ENCODE measurements at regions not wholly inside any gene's neighbourhood (a gene's known extent, or its start where the extent isn't known, plus 50 kb on each side); places are given as distances from the start of the nearest gene placed in this dataset.

DNA sequence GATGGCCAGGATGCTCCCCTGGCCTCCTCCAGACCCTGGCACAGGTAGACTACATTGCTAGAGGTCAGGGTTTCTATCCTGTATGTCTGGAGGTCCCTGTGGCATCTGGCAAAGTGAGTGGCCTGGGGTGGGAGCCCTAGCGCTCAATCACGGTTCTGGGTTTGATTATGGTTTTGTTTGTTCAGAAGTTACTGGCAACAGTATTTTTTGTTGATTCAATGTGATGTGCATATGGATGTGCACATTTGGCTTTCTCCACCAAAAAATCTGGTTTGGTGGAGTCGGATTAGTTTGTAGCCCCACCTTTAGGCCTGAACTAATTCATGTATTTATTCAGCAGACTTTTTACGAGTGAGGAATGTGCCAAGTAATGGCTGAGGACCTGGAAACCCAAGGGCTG, 109.7 kb downstream of the VEGFA start:
- ChIA-PET RAD21 (ENCODE audit: low non-redundant PET in 1 of 2, low total read pairs in 2 of 2, uncharacterized antibody in 2 of 2, unreplicated experiment in 2 of 2) (no interaction called here), CTCF (no interaction called here), POLR2A (no interaction called here)
- no peak overlapping the region for H3K9ac ChIP-seq (ENCODE audit: low read length)
- BruUV-seq (replicated peaks) = no TSS peak
- no peak for DNase-seq (ENCODE audit: low read depth, low spot score)
- H3K4me3 ChIP-seq (replicated peaks in 1 of 2; ENCODE audit: low read depth in 1 of 2, low read length in 2 of 2) = no peak overlapping the region
- H3K4me1 ChIP-seq (ENCODE audit: control insufficient read depth in 1 of 2, insufficient read depth in 2 of 2, low read length in 2 of 2) = no peaks in the 10 kb centered on the region
- no peaks in the 10 kb centered on the region for H3K9me3 ChIP-seq (ENCODE audit: control insufficient read depth in 1 of 2, insufficient read depth in 1 of 2, low read depth in 1 of 2, low read length in 2 of 2)
- no peaks in the 10 kb centered on the region for H4K20me1 ChIP-seq (ENCODE audit: insufficient read depth)
- H3K27ac ChIP-seq (ENCODE audit: low read depth, low read length) = no peak overlapping the region
- TF ChIP-seq POLR2AphosphoS5 (IDR thresholded peaks at IDR 0.05; ENCODE audit: low read depth, low read length) (no peak), POLR2A (IDR thresholded peaks at IDR 0.05; ENCODE audit: borderline replicate concordance, extremely low read depth, insufficient read depth, insufficient read length) (no peak), FOSL1 (IDR thresholded peaks at IDR 0.05; ENCODE audit: low read depth) (no peak), EZH2phosphoT487 (IDR thresholded peaks at IDR 0.05; ENCODE audit: borderline replicate concordance) (no peak), ZFX (IDR thresholded peaks at IDR 0.05) (no peak), SIN3A (IDR thresholded peaks at IDR 0.05; ENCODE audit: low read depth) (no peak), EZH2 (IDR thresholded peaks at IDR 0.05) (no peak)
- TF ChIP-seq, protein P1, sequence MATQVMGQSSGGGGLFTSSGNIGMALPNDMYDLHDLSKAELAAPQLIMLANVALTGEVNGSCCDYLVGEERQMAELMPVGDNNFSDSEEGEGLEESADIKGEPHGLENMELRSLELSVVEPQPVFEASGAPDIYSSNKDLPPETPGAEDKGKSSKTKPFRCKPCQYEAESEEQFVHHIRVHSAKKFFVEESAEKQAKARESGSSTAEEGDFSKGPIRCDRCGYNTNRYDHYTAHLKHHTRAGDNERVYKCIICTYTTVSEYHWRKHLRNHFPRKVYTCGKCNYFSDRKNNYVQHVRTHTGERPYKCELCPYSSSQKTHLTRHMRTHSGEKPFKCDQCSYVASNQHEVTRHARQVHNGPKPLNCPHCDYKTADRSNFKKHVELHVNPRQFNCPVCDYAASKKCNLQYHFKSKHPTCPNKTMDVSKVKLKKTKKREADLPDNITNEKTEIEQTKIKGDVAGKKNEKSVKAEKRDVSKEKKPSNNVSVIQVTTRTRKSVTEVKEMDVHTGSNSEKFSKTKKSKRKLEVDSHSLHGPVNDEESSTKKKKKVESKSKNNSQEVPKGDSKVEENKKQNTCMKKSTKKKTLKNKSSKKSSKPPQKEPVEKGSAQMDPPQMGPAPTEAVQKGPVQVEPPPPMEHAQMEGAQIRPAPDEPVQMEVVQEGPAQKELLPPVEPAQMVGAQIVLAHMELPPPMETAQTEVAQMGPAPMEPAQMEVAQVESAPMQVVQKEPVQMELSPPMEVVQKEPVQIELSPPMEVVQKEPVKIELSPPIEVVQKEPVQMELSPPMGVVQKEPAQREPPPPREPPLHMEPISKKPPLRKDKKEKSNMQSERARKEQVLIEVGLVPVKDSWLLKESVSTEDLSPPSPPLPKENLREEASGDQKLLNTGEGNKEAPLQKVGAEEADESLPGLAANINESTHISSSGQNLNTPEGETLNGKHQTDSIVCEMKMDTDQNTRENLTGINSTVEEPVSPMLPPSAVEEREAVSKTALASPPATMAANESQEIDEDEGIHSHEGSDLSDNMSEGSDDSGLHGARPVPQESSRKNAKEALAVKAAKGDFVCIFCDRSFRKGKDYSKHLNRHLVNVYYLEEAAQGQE (IDR thresholded peaks at IDR 0.05; ENCODE audit: low read depth) = no peak
- TF ChIP-seq, protein P2, sequence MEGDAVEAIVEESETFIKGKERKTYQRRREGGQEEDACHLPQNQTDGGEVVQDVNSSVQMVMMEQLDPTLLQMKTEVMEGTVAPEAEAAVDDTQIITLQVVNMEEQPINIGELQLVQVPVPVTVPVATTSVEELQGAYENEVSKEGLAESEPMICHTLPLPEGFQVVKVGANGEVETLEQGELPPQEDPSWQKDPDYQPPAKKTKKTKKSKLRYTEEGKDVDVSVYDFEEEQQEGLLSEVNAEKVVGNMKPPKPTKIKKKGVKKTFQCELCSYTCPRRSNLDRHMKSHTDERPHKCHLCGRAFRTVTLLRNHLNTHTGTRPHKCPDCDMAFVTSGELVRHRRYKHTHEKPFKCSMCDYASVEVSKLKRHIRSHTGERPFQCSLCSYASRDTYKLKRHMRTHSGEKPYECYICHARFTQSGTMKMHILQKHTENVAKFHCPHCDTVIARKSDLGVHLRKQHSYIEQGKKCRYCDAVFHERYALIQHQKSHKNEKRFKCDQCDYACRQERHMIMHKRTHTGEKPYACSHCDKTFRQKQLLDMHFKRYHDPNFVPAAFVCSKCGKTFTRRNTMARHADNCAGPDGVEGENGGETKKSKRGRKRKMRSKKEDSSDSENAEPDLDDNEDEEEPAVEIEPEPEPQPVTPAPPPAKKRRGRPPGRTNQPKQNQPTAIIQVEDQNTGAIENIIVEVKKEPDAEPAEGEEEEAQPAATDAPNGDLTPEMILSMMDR (IDR thresholded peaks at IDR 0.05 in 2 of 3, conservative IDR thresholded peaks at IDR 0.05 in 1 of 3; ENCODE audit: borderline replicate concordance in 1 of 3, insufficient read depth in 1 of 3, low read depth in 2 of 3, low read length in 2 of 3) = no peak
- TF ChIP-seq, protein P3, sequence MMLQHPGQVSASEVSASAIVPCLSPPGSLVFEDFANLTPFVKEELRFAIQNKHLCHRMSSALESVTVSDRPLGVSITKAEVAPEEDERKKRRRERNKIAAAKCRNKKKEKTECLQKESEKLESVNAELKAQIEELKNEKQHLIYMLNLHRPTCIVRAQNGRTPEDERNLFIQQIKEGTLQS (IDR thresholded peaks at IDR 0.05) = no peak
- no peaks in the 10 kb centered on the region for H3K27me3 ChIP-seq (ENCODE audit: insufficient read depth, low read length)
- H3K9me2 ChIP-seq (ENCODE audit: insufficient read depth) = no peaks in the 10 kb centered on the region
- intact Hi-C loops (cut with micrococcal nuclease) = no loop called here
- H3K36me3 ChIP-seq (ENCODE audit: control insufficient read depth in 1 of 2, insufficient read depth in 2 of 2, low read length in 2 of 2) = no peaks in the 10 kb centered on the region
- no peaks in the 10 kb centered on the region for H3K79me2 ChIP-seq (ENCODE audit: insufficient read depth, low read length)
- H2AFZ ChIP-seq (ENCODE audit: low read depth, low read length, poor library complexity, severe bottlenecking) = no peak overlapping the region
- ATAC-seq = no peak
- H3K4me2 ChIP-seq (ENCODE audit: low read length) = no peak overlapping the region

All from HCT116 (cell line).